HCT116 (cell line): ENCODE measurements at regions not wholly inside any gene's neighbourhood (a gene's known extent, or its start where the extent isn't known, plus 50 kb on each side); places are given as distances from the start of the nearest gene placed in this dataset.

Source experiments
- ATAC-seq: fragments of 200-7000 bp; cut with Tn5 transposase; 2 replicates; pipeline ENCODE4 v1.9.1; 2020; ENCODE audit warnings: mild to moderate bottlenecking, moderate library complexity
- BruUV-seq: library from RNA; stranded (reverse); fragments of 400-500 nt; replicated peaks from 2 replicates; lab custom pipeline; 2021; lab: Mats Ljungman, UMichigan
- CTCF ChIA-PET: fragments of 300-600 bp; sonication (Branson Sonifier 250); formaldehyde crosslinking; loops from one replicate; lab custom pipeline; 2021; ENCODE audit warnings: antibody characterized with exemption; lab: Charles Lee
- POLR2A ChIA-PET: fragments of 300-600, 350-600 bp; sonication (Branson Sonifier 250); formaldehyde crosslinking; loops from one replicate; lab custom pipeline; 2021; ENCODE audit warnings: antibody characterized with exemption; lab: Charles Lee
- RAD21 ChIA-PET, 2 experiments: fragments of 300-600 bp; sonication (Branson Sonifier 250); formaldehyde crosslinking; loops; one replicate each; lab custom pipeline; 2023; ENCODE audit warnings: low total read pairs in 2 of 2; ENCODE audit not compliant: uncharacterized antibody in 2 of 2, unreplicated experiment in 2 of 2, low non-redundant PET in 1 of 2; lab: Charles Lee
- DNase-seq: peaks from one replicate; pipeline ENCODE4 v3.0.0-alpha.2; 2010; ENCODE audit warnings: low read depth, low spot score
- H2AFZ ChIP-seq: fragments of 200-600 bp; shearing (Covaris generic), sonication (generic); 2 replicates; pipeline ENCODE4 v1.6.1; 2017; ENCODE audit warnings: low read depth, mixed run types, mixed read lengths, antibody characterized with exemption, low read length; ENCODE audit not compliant: poor library complexity, severe bottlenecking
- H3K27ac ChIP-seq: 2 replicates; pipeline ENCODE4 v1.5.1; 2012; ENCODE audit warnings: low read depth, low read length
- H3K27me3 ChIP-seq: fragments of 200-600 bp; sonication (generic); 2 replicates; pipeline ENCODE4 v1.6.1; 2016; ENCODE audit warnings: mixed run types, low read length, mixed read lengths; ENCODE audit not compliant: insufficient read depth
- H3K36me3 ChIP-seq, 2 experiments: fragments of 200-500 bp in 1 of 2; fragments of 200-600 bp in 1 of 2; sonication (Bioruptor generic) in 1 of 2; sonication (generic) in 1 of 2; 2 replicates each; pipeline versions ENCODE4 v1.5.1 to v1.6.1; 2014 to 2016; ENCODE audit warnings: low read length in 2 of 2, inconsistent platforms in 1 of 2, mixed read lengths in 1 of 2, mixed run types in 1 of 2; ENCODE audit not compliant: insufficient read depth in 2 of 2, control insufficient read depth in 1 of 2
- H3K4me1 ChIP-seq, 2 experiments: fragments of 200-600 bp in 1 of 2; sonication (generic) in 1 of 2; 2 replicates each; pipeline versions ENCODE4 v1.5.1 to v1.6.1; 2012 to 2017; ENCODE audit warnings: low read length in 2 of 2, inconsistent platforms in 1 of 2, mild to moderate bottlenecking in 1 of 2, mixed read lengths in 1 of 2, mixed run types in 1 of 2, moderate library complexity in 1 of 2; ENCODE audit not compliant: insufficient read depth in 2 of 2, control insufficient read depth in 1 of 2
- H3K4me2 ChIP-seq: fragments of 200-600 bp; sonication (generic); 2 replicates; pipeline ENCODE4 v1.6.1; 2017; ENCODE audit warnings: mixed run types, low read length, mixed read lengths
- H3K4me3 ChIP-seq, 2 experiments: fragments of 200-600 bp in 1 of 2; sonication (generic) in 1 of 2; replicated peaks in 1 of 2; 2 replicates each; pipeline ENCODE4 v1.5.1; 2011 to 2016; ENCODE audit warnings: low read length in 2 of 2, control low read depth in 1 of 2, low read depth in 1 of 2, mild to moderate bottlenecking in 1 of 2, mixed read lengths in 1 of 2, mixed run types in 1 of 2
- H3K79me2 ChIP-seq: fragments of 200-600 bp; sonication (generic); 2 replicates; pipeline ENCODE4 v1.6.1; 2017; ENCODE audit warnings: mild to moderate bottlenecking, mixed run types, low read length, moderate library complexity, mixed read lengths; ENCODE audit not compliant: insufficient read depth
- H3K9ac ChIP-seq: fragments of 200-600 bp; sonication (generic); 2 replicates; pipeline ENCODE4 v1.6.1; 2016; ENCODE audit warnings: low read length, mixed read lengths
- H3K9me2 ChIP-seq: fragments of 200-600 bp; sonication (generic), shearing (Covaris generic); 2 replicates; pipeline ENCODE4 v1.6.1; 2017; ENCODE audit warnings: mixed run types, mild to moderate bottlenecking, moderate library complexity; ENCODE audit not compliant: insufficient read depth
- H3K9me3 ChIP-seq, 2 experiments: fragments of 200-500 bp in 1 of 2; fragments of 200-600 bp in 1 of 2; sonication (Bioruptor generic) in 1 of 2; sonication (generic) in 1 of 2; 2 replicates each; pipeline ENCODE4 v1.6.1; 2014 to 2017; ENCODE audit warnings: low read length in 2 of 2, mixed read lengths in 2 of 2, inconsistent platforms in 1 of 2, low read depth in 1 of 2, mild to moderate bottlenecking in 1 of 2, mixed run types in 1 of 2, moderate library complexity in 1 of 2; ENCODE audit not compliant: control insufficient read depth in 1 of 2, insufficient read depth in 1 of 2
- H4K20me1 ChIP-seq: fragments of 200-600 bp; sonication (generic), shearing (Covaris generic); 2 replicates; pipeline ENCODE4 v1.6.1; 2017; ENCODE audit warnings: mixed run types, mild to moderate bottlenecking, moderate library complexity; ENCODE audit not compliant: insufficient read depth
- CBX3 ChIP-seq: IDR thresholded peaks from 2 replicates; pipeline ENCODE4 v1.6.1; 2012; ENCODE audit warnings: low read depth
- CEBPB ChIP-seq: IDR thresholded peaks from 2 replicates; pipeline ENCODE4 v1.6.1; 2012; ENCODE audit warnings: low read depth
- EGR1 ChIP-seq: IDR thresholded peaks from 2 replicates; pipeline ENCODE4 v1.6.1; 2012; ENCODE audit warnings: low read depth
- FOSL1 ChIP-seq: IDR thresholded peaks from 2 replicates; pipeline ENCODE4 v1.6.1; 2012; ENCODE audit warnings: low read depth
- JUND ChIP-seq: IDR thresholded peaks from 2 replicates; pipeline ENCODE4 v1.6.1; 2012
- POLR2AphosphoS5 ChIP-seq: IDR thresholded peaks from 2 replicates; pipeline ENCODE4 v1.6.1; 2011; ENCODE audit warnings: mild to moderate bottlenecking, low read depth, low read length, moderate library complexity
- RAD21 ChIP-seq: IDR thresholded peaks from 2 replicates; pipeline ENCODE4 v1.6.1; 2012; ENCODE audit warnings: low read depth, mild to moderate bottlenecking
- SIN3A ChIP-seq: IDR thresholded peaks from 2 replicates; pipeline ENCODE4 v1.6.1; 2012; ENCODE audit warnings: low read depth
- TCF7L2 ChIP-seq: IDR thresholded peaks from 2 replicates; pipeline ENCODE4 v1.7.0; 2011; ENCODE audit warnings: borderline replicate concordance, inconsistent platforms; ENCODE audit not compliant: insufficient read depth, insufficient read length; ENCODE audit errors: extremely low read depth
- YY1 ChIP-seq: IDR thresholded peaks from 2 replicates; pipeline ENCODE4 v1.6.1; 2011; ENCODE audit warnings: low read length, low read depth, moderate library complexity, mild to moderate bottlenecking; ENCODE audit not compliant: insufficient replicate concordance; ENCODE audit errors: extremely low read depth
- ZNF274 ChIP-seq: fragments of 200-500 bp; sonication (Bioruptor generic); IDR thresholded peaks from 2 replicates; pipeline ENCODE4 v1.6.1; 2014; ENCODE audit warnings: mild to moderate bottlenecking, low read depth, low read length, inconsistent platforms
- intact Hi-C: fragments of 100-400 bp; cut with micrococcal nuclease; formaldehyde crosslinking; loops from 2 replicates; pipeline ENCODE4 v1.10.0; 2022
- TF ChIP-seq, protein P1 (sequence below): IDR thresholded peaks from 2 replicates; pipeline ENCODE4 v1.6.1; 2011; ENCODE audit warnings: mild to moderate bottlenecking, low read length, moderate library complexity; ENCODE audit not compliant: insufficient replicate concordance; ENCODE audit errors: extremely low read depth
- TF ChIP-seq, protein P2 (sequence below): IDR thresholded peaks from 2 replicates; pipeline ENCODE4 v1.6.1; 2012; ENCODE audit warnings: low read depth

DNA sequence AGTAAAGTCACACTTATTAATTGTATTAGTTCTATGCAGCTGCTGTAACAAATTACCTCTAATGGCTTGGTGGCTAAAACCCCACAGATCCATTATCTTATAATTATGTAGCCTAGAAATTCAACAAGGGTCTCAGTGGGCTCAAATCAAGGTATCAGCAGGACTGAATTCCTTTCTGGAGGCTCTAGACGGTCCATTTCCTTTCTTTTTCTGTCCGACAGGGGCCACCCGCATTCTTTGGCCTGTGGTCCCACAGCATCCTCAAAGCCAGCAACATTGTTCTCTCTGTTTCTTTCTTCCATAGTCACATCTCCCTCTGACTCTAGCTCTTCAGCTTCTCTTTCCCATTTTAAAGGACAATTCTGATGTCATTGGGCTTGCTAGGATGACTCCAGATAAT is 276.3 kb upstream of the ZNF717 start:
- BruUV-seq = no TSS peak
- peaks cover 0 to 6% of the 10 kb centered on the region in 2 experiments; a peak in 2 of 4 replicates for H3K9me3 ChIP-seq
- no peaks in the 10 kb centered on the region for H3K4me1 ChIP-seq
- no peak overlapping the region for H2AFZ ChIP-seq
- no peaks in the 10 kb centered on the region for H3K79me2 ChIP-seq
- POLR2A ChIA-PET = no interaction called here
- CTCF ChIA-PET = no interaction called here
- RAD21 ChIA-PET = no interaction called here
- no peaks in the 10 kb centered on the region for H3K27me3 ChIP-seq
- H3K27ac ChIP-seq = no peak overlapping the region
- intact Hi-C loops = no loop called here
- TF ChIP-seq EGR1 (no peak), ZNF274 (no peak), POLR2AphosphoS5 (no peak)
- DNase-seq = no peak
- H3K9ac ChIP-seq = no peak overlapping the region
- no peaks in the 10 kb centered on the region for H3K9me2 ChIP-seq
- no peak overlapping the region for H3K4me3 ChIP-seq
- no peak for ATAC-seq
- no peaks in the 10 kb centered on the region for H3K36me3 ChIP-seq
- no peaks in the 10 kb centered on the region for H4K20me1 ChIP-seq
- H3K4me2 ChIP-seq = no peak overlapping the region

DNA sequence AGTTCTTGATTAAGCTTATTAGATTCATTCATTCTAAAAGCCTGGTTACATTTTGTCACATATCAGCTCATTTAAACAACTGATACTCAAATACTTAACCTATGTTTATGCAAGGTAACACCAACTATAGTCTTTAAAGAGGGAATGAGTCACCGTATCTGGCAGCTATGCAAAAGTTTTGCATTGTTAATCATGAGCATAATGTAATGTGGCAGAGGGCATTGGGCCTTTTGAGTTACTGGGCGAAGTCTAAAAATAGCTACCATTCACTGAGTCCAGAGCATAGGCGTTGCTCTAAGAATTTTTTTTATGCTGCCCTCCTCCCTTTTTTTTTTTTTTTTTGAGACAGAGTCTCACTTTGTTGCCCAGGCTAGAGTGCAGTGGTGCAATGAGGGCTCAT is 277.7 kb upstream of the ZNF717 start:
- ATAC-seq (no peak), DNase-seq (no peak)
- H3K36me3 ChIP-seq = no peaks in the 10 kb centered on the region
- H3K27ac ChIP-seq = no peak overlapping the region
- no peaks in the 10 kb centered on the region for H3K9me2 ChIP-seq
- intact Hi-C loops = no loop called here
- H3K79me2 ChIP-seq = no peaks in the 10 kb centered on the region
- TF ChIP-seq, protein P1, sequence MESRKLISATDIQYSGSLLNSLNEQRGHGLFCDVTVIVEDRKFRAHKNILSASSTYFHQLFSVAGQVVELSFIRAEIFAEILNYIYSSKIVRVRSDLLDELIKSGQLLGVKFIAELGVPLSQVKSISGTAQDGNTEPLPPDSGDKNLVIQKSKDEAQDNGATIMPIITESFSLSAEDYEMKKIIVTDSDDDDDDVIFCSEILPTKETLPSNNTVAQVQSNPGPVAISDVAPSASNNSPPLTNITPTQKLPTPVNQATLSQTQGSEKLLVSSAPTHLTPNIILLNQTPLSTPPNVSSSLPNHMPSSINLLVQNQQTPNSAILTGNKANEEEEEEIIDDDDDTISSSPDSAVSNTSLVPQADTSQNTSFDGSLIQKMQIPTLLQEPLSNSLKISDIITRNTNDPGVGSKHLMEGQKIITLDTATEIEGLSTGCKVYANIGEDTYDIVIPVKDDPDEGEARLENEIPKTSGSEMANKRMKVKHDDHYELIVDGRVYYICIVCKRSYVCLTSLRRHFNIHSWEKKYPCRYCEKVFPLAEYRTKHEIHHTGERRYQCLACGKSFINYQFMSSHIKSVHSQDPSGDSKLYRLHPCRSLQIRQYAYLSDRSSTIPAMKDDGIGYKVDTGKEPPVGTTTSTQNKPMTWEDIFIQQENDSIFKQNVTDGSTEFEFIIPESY = no peak
- TF ChIP-seq RAD21 = no peak
- TF ChIP-seq JUND = no peak
- no peak for TF ChIP-seq SIN3A
- TF ChIP-seq TCF7L2 = no peak
- TF ChIP-seq ZNF274 = no peak
- TF ChIP-seq CEBPB = no peak
- TF ChIP-seq YY1 = no peak
- no peak for TF ChIP-seq FOSL1
- TF ChIP-seq, protein P2, sequence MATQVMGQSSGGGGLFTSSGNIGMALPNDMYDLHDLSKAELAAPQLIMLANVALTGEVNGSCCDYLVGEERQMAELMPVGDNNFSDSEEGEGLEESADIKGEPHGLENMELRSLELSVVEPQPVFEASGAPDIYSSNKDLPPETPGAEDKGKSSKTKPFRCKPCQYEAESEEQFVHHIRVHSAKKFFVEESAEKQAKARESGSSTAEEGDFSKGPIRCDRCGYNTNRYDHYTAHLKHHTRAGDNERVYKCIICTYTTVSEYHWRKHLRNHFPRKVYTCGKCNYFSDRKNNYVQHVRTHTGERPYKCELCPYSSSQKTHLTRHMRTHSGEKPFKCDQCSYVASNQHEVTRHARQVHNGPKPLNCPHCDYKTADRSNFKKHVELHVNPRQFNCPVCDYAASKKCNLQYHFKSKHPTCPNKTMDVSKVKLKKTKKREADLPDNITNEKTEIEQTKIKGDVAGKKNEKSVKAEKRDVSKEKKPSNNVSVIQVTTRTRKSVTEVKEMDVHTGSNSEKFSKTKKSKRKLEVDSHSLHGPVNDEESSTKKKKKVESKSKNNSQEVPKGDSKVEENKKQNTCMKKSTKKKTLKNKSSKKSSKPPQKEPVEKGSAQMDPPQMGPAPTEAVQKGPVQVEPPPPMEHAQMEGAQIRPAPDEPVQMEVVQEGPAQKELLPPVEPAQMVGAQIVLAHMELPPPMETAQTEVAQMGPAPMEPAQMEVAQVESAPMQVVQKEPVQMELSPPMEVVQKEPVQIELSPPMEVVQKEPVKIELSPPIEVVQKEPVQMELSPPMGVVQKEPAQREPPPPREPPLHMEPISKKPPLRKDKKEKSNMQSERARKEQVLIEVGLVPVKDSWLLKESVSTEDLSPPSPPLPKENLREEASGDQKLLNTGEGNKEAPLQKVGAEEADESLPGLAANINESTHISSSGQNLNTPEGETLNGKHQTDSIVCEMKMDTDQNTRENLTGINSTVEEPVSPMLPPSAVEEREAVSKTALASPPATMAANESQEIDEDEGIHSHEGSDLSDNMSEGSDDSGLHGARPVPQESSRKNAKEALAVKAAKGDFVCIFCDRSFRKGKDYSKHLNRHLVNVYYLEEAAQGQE = no peak
- TF ChIP-seq POLR2AphosphoS5 = no peak
- TF ChIP-seq CBX3 = no peak
- H4K20me1 ChIP-seq = no peaks in the 10 kb centered on the region
- H2AFZ ChIP-seq = no peak overlapping the region
- no peaks in the 10 kb centered on the region for H3K4me1 ChIP-seq
- ChIA-PET CTCF (no interaction called here), RAD21 (no interaction called here), POLR2A (no interaction called here)
- no TSS peak for BruUV-seq
- no peak overlapping the region for H3K4me3 ChIP-seq
- peaks cover 1 to 6% of the 10 kb centered on the region in 2 experiments; a peak in 2 of 4 replicates for H3K9me3 ChIP-seq
- no peak overlapping the region for H3K4me2 ChIP-seq
- H3K27me3 ChIP-seq = no peaks in the 10 kb centered on the region
- no peak overlapping the region for H3K9ac ChIP-seq
